ENCODE measurements at regions not wholly inside any gene's neighbourhood (a gene's known extent, or its start where the extent isn't known, plus 50 kb on each side); places are given as distances from the start of the nearest gene placed in this dataset.

DNA sequence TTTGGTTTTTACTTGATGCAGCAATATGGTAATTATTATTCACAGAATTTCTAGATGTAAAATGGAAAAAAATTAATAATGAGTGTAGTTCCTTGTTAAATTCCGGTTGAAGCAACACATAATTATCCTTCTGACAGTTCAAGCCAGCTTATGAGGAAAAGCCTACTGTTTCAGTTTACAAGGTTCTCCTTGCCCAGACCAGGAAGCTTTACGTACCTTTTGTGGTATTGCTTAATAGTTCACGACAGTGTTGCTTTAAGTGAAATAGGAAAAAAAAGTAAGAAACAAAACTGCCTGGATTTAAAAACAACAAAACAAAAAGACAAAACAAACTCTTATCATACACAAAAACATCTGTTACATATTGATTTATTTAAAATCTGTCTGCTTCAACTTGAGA, 547.3 kb upstream of the C9orf72 start:
- TF ChIP-seq PAF1 (CRISPR knock-in tag; IDR thresholded peaks at IDR 0.05) (no peak), ZNF207 (IDR thresholded peaks at IDR 0.05; ENCODE audit: borderline replicate concordance) (no peak), YY1 (IDR thresholded peaks at IDR 0.05; ENCODE audit: insufficient read depth, insufficient replicate concordance, low read depth, low read length) (no peak), ZBTB8A (CRISPR knock-in tag; IDR thresholded peaks at IDR 0.05; ENCODE audit: borderline replicate concordance, low read depth) (no peak), PPARG (CRISPR knock-in tag; conservative IDR thresholded peaks at IDR 0.05) (no peak), ZNF660 (CRISPR knock-in tag; IDR thresholded peaks at IDR 0.05; ENCODE audit: borderline replicate concordance, low read depth) (no peak), REPIN1 (CRISPR knock-in tag; IDR thresholded peaks at IDR 0.05; ENCODE audit: borderline replicate concordance, low read depth) (no peak), ZBTB7A (CRISPR knock-in tag; IDR thresholded peaks at IDR 0.05) (no peak)
- TF ChIP-seq, protein P1, sequence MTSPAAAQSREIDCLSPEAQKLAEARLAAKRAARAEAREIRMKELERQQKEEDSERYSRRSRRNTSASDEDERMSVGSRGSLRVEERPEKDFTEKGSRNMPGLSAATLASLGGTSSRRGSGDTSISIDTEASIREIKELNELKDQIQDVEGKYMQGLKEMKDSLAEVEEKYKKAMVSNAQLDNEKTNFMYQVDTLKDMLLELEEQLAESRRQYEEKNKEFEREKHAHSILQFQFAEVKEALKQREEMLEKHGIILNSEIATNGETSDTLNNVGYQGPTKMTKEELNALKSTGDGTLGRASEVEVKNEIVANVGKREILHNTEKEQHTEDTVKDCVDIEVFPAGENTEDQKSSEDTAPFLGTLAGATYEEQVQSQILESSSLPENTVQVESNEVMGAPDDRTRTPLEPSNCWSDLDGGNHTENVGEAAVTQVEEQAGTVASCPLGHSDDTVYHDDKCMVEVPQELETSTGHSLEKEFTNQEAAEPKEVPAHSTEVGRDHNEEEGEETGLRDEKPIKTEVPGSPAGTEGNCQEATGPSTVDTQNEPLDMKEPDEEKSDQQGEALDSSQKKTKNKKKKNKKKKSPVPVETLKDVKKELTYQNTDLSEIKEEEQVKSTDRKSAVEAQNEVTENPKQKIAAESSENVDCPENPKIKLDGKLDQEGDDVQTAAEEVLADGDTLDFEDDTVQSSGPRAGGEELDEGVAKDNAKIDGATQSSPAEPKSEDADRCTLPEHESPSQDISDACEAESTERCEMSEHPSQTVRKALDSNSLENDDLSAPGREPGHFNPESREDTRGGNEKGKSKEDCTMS (CRISPR knock-in tag; conservative IDR thresholded peaks at IDR 0.05), result no peak
- TF ChIP-seq, protein P2, sequence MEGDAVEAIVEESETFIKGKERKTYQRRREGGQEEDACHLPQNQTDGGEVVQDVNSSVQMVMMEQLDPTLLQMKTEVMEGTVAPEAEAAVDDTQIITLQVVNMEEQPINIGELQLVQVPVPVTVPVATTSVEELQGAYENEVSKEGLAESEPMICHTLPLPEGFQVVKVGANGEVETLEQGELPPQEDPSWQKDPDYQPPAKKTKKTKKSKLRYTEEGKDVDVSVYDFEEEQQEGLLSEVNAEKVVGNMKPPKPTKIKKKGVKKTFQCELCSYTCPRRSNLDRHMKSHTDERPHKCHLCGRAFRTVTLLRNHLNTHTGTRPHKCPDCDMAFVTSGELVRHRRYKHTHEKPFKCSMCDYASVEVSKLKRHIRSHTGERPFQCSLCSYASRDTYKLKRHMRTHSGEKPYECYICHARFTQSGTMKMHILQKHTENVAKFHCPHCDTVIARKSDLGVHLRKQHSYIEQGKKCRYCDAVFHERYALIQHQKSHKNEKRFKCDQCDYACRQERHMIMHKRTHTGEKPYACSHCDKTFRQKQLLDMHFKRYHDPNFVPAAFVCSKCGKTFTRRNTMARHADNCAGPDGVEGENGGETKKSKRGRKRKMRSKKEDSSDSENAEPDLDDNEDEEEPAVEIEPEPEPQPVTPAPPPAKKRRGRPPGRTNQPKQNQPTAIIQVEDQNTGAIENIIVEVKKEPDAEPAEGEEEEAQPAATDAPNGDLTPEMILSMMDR (CRISPR knock-in tag; IDR thresholded peaks at IDR 0.05), result no peak
- TF ChIP-seq, protein P3, sequence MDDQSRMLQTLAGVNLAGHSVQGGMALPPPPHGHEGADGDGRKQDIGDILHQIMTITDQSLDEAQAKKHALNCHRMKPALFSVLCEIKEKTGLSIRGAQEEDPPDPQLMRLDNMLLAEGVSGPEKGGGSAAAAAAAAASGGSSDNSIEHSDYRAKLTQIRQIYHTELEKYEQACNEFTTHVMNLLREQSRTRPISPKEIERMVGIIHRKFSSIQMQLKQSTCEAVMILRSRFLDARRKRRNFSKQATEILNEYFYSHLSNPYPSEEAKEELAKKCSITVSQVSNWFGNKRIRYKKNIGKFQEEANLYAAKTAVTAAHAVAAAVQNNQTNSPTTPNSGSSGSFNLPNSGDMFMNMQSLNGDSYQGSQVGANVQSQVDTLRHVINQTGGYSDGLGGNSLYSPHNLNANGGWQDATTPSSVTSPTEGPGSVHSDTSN (CRISPR knock-in tag; IDR thresholded peaks at IDR 0.05; ENCODE audit: borderline replicate concordance), result no peak
- TF ChIP-seq, protein P4, sequence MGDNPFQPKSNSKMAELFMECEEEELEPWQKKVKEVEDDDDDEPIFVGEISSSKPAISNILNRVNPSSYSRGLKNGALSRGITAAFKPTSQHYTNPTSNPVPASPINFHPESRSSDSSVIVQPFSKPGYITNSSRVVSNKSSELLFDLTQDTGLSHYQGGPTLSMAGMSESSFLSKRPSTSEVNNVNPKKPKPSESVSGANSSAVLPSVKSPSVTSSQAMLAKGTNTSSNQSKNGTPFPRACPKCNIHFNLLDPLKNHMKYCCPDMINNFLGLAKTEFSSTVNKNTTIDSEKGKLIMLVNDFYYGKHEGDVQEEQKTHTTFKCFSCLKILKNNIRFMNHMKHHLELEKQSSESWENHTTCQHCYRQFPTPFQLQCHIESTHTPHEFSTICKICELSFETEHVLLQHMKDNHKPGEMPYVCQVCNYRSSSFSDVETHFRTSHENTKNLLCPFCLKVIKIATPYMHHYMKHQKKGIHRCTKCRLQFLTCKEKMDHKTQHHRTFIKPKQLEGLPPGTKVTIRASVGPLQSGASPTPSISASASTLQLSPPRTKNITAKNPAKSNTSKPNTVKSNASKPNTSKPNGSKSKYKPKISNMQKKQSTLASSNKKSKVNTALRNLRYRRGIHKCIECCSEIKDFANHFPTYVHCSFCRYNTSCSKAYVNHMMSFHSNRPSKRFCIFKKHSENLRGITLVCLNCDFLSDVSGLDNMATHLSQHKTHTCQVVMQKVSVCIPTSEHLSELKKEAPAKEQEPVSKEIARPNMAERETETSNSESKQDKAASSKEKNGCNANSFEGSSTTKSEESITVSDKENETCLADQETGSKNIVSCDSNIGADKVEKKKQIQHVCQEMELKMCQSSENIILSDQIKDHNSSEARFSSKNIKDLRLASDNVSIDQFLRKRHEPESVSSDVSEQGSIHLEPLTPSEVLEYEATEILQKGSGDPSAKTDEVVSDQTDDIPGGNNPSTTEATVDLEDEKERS (CRISPR knock-in tag; IDR thresholded peaks at IDR 0.05), result no peak
- TF ChIP-seq, protein P5, sequence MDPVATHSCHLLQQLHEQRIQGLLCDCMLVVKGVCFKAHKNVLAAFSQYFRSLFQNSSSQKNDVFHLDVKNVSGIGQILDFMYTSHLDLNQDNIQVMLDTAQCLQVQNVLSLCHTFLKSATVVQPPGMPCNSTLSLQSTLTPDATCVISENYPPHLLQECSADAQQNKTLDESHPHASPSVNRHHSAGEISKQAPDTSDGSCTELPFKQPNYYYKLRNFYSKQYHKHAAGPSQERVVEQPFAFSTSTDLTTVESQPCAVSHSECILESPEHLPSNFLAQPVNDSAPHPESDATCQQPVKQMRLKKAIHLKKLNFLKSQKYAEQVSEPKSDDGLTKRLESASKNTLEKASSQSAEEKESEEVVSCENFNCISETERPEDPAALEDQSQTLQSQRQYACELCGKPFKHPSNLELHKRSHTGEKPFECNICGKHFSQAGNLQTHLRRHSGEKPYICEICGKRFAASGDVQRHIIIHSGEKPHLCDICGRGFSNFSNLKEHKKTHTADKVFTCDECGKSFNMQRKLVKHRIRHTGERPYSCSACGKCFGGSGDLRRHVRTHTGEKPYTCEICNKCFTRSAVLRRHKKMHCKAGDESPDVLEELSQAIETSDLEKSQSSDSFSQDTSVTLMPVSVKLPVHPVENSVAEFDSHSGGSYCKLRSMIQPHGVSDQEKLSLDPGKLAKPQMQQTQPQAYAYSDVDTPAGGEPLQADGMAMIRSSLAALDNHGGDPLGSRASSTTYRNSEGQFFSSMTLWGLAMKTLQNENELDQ (CRISPR knock-in tag; IDR thresholded peaks at IDR 0.05; ENCODE audit: borderline replicate concordance), result no peak
- TF ChIP-seq, protein P6, sequence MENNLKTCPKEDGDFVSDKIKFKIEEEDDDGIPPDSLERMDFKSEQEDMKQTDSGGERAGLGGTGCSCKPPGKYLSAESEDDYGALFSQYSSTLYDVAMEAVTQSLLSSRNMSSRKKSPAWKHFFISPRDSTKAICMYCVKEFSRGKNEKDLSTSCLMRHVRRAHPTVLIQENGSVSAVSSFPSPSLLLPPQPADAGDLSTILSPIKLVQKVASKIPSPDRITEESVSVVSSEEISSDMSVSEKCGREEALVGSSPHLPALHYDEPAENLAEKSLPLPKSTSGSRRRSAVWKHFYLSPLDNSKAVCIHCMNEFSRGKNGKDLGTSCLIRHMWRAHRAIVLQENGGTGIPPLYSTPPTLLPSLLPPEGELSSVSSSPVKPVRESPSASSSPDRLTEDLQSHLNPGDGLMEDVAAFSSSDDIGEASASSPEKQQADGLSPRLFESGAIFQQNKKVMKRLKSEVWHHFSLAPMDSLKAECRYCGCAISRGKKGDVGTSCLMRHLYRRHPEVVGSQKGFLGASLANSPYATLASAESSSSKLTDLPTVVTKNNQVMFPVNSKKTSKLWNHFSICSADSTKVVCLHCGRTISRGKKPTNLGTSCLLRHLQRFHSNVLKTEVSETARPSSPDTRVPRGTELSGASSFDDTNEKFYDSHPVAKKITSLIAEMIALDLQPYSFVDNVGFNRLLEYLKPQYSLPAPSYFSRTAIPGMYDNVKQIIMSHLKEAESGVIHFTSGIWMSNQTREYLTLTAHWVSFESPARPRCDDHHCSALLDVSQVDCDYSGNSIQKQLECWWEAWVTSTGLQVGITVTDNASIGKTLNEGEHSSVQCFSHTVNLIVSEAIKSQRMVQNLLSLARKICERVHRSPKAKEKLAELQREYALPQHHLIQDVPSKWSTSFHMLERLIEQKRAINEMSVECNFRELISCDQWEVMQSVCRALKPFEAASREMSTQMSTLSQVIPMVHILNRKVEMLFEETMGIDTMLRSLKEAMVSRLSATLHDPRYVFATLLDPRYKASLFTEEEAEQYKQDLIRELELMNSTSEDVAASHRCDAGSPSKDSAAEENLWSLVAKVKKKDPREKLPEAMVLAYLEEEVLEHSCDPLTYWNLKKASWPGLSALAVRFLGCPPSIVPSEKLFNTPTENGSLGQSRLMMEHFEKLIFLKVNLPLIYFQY (CRISPR knock-in tag; IDR thresholded peaks at IDR 0.05; ENCODE audit: borderline replicate concordance), result no peak
